CD14-positive monocyte (primary cell): ENCODE measurements at regions not wholly inside any gene's neighbourhood (a gene's known extent, or its start where the extent isn't known, plus 50 kb on each side); places are given as distances from the start of the nearest gene placed in this dataset.

Source experiments
- DNase-seq, 3 donors: peaks; one replicate each; pipeline ENCODE4 v3.0.0-alpha.2; 2011 to 2022
- H2AFZ ChIP-seq: 2 replicates; pipeline ENCODE4 v1.6.0; 2012; ENCODE audit warnings: mild to moderate bottlenecking, low read depth, low read length, inconsistent platforms; ENCODE audit not compliant: insufficient read depth, poor library complexity, severe bottlenecking
- H3K27ac ChIP-seq, 2 donors: 1 replicate in 1 of 2; 2 replicates in 1 of 2; pipeline ENCODE4 v1.5.1; 2012 to 2013; ENCODE audit warnings: low read length in 2 of 2, control low read depth in 1 of 2, inconsistent platforms in 1 of 2, low read depth in 1 of 2, mild to moderate bottlenecking in 1 of 2
- H3K27me3 ChIP-seq, 2 donors: one replicate each; pipeline versions ENCODE4 v1.6.0 to v1.6.1; 2011 to 2013; ENCODE audit warnings: low read length in 2 of 2; ENCODE audit not compliant: control insufficient read depth in 2 of 2, insufficient read depth in 2 of 2
- H3K36me3 ChIP-seq, 2 donors: replicated peaks in 1 of 2; 1 replicate in 1 of 2; 2 replicates in 1 of 2; pipeline versions ENCODE4 v1.5.1 to v1.6.1; 2012 to 2013; ENCODE audit warnings: low read length in 2 of 2, control low read depth in 1 of 2, inconsistent platforms in 1 of 2, mild to moderate bottlenecking in 1 of 2; ENCODE audit not compliant: insufficient read depth in 2 of 2, control insufficient read depth in 1 of 2
- H3K4me1 ChIP-seq, 2 donors: 1 replicate in 1 of 2; 2 replicates in 1 of 2; pipeline versions ENCODE4 v1.5.1 to v1.6.1; 2012 to 2013; ENCODE audit warnings: low read length in 2 of 2, control low read depth in 1 of 2, inconsistent platforms in 1 of 2, mild to moderate bottlenecking in 1 of 2, moderate library complexity in 1 of 2; ENCODE audit not compliant: insufficient read depth in 2 of 2, control insufficient read depth in 1 of 2
- H3K4me2 ChIP-seq: replicated peaks from 2 replicates; pipeline ENCODE3; 2012; ENCODE audit warnings: low read length, moderate library complexity, mild to moderate bottlenecking; ENCODE audit not compliant: poor library complexity, severe bottlenecking; ENCODE audit errors: extremely low read depth
- H3K4me3 ChIP-seq, 3 experiments: fragments of 200-600 bp in 1 of 3; sonication (generic) in 1 of 3; replicated peaks in 1 of 3; 1 replicate in 2 of 3; 2 replicates in 1 of 3; pipeline ENCODE4 v1.5.1; 2011 to 2013; ENCODE audit warnings: low read length in 3 of 3, mild to moderate bottlenecking in 3 of 3, control low read depth in 2 of 3, low read depth in 2 of 3, inconsistent platforms in 1 of 3, moderate library complexity in 1 of 3
- H3K79me2 ChIP-seq: 2 replicates; pipeline ENCODE4 v1.6.0; 2012; ENCODE audit warnings: mild to moderate bottlenecking, control low read depth, inconsistent platforms, low read length, moderate library complexity; ENCODE audit not compliant: insufficient read depth
- H3K9ac ChIP-seq: 2 replicates; pipeline ENCODE4 v1.6.0; 2017; ENCODE audit warnings: low read length, mild to moderate bottlenecking; ENCODE audit not compliant: insufficient read depth, poor library complexity, severe bottlenecking
- H3K9me3 ChIP-seq, 2 donors: replicated peaks in 1 of 2; 1 replicate in 1 of 2; 2 replicates in 1 of 2; pipeline versions ENCODE4 v1.5.1 to v1.6.1; 2012 to 2013; ENCODE audit warnings: low read length in 2 of 2, control low read depth in 1 of 2; ENCODE audit not compliant: control insufficient read depth in 1 of 2, insufficient read depth in 1 of 2
- H4K20me1 ChIP-seq: 2 replicates; pipeline ENCODE4 v1.6.0; 2012; ENCODE audit warnings: mild to moderate bottlenecking, low read length, control low read depth, moderate library complexity; ENCODE audit not compliant: insufficient read depth
- H3K27ac Mint-ChIP-seq, 7 donors: one replicate each; pipeline ENCODE4 v1.8.0; 2020; ENCODE audit warnings: mild to moderate bottlenecking in 7 of 7, mixed read lengths in 7 of 7, moderate library complexity in 6 of 7, inconsistent platforms in 2 of 7
- H3K27me3 Mint-ChIP-seq, 3 donors: one replicate each; pipeline ENCODE4 v1.8.0; 2021 to 2022; ENCODE audit warnings: low read depth in 3 of 3, mild to moderate bottlenecking in 3 of 3, mixed read lengths in 3 of 3, moderate library complexity in 3 of 3, inconsistent platforms in 1 of 3
- H3K36me3 Mint-ChIP-seq, 2 donors: one replicate each; pipeline ENCODE4 v1.8.0; 2020; ENCODE audit warnings: mixed read lengths in 2 of 2, inconsistent platforms in 1 of 2, mild to moderate bottlenecking in 1 of 2
- H3K4me1 Mint-ChIP-seq: one replicate; pipeline ENCODE4 v1.8.0; 2020; ENCODE audit warnings: mild to moderate bottlenecking, mixed read lengths
- H3K4me3 Mint-ChIP-seq, 2 donors: one replicate each; pipeline ENCODE4 v1.8.0; 2020; ENCODE audit warnings: mild to moderate bottlenecking in 2 of 2, mixed read lengths in 2 of 2, moderate library complexity in 1 of 2
- H3K9me3 Mint-ChIP-seq, 7 donors: one replicate each; pipeline ENCODE4 v1.8.0; 2020 to 2022; ENCODE audit warnings: mixed read lengths in 7 of 7, mild to moderate bottlenecking in 6 of 7, moderate library complexity in 6 of 7, inconsistent platforms in 2 of 7
- CTCF ChIP-seq: fragments of 200-600 bp; IDR thresholded peaks from one replicate; pipeline ENCODE4 v1.8.0; 2022; ENCODE audit warnings: antibody characterized with exemption, mild to moderate bottlenecking
- WGBS: methylation state at CpG from one replicate; pipeline ENCODE4 v1.1.5; 2013; ENCODE audit warnings: missing lambda C conversion rate; ENCODE audit not compliant: insufficient coverage; 5-methylcytosine and 5-hydroxymethylcytosine counted together
- intact Hi-C, 2 donors: fragments of 100-400 bp; cut with micrococcal nuclease; formaldehyde crosslinking; loops; one replicate each; pipeline versions ENCODE4 v1.15.0 to v1.15.1; 2023

GRCh38 chr15:62928242-62928999, 114.1 kb upstream of the TPM1 start:
- Mint-ChIP-seq H3K4me1 (peaks cover 26% of the 10 kb centered on the region), H3K36me3 (no peaks in the 10 kb centered on the region), H3K27me3 (peaks cover 4 to 11% (median 5%) of the 10 kb centered on the region in 3 donors), H3K4me3 (no peak overlapping the region), H3K9me3 (peaks cover 0 to 2% (median 0%) of the 10 kb centered on the region in 7 donors), H3K27ac (no peak overlapping the region)
- TF ChIP-seq CTCF = no peak
- Histone ChIP-seq H3K4me3 (no peak overlapping the region), H3K4me1 (peaks cover 18 to 30% of the 10 kb centered on the region in 2 donors), H3K36me3 (no peaks in the 10 kb centered on the region), H3K4me2 (no peak overlapping the region), H3K27ac (no peak overlapping the region), H3K9ac (no peak overlapping the region), H4K20me1 (no peaks in the 10 kb centered on the region), H3K9me3 (no peaks in the 10 kb centered on the region), H2AFZ (no peak overlapping the region), H3K27me3 (no peaks in the 10 kb centered on the region), H3K79me2 (no peaks in the 10 kb centered on the region)
- 97% methylated on average over 8 of the region's 12 CpGs for WGBS
- DNase-seq = no peak
- intact Hi-C loops = no loop called here

- Mint-ChIP-seq H3K27ac (no peak overlapping the region), H3K9me3 (peaks cover 0 to 2% (median 0%) of the 10 kb centered on the region in 7 donors), H3K36me3 (no peaks in the 10 kb centered on the region), H3K27me3 (peaks cover 4 to 11% (median 5%) of the 10 kb centered on the region in 3 donors), H3K4me1 (peaks cover 27% of the 10 kb centered on the region), H3K4me3 (no peak overlapping the region)
- no peak for TF ChIP-seq CTCF
- H3K79me2 ChIP-seq = no peaks in the 10 kb centered on the region
- no peaks in the 10 kb centered on the region for H4K20me1 ChIP-seq
- H3K36me3 ChIP-seq = no peaks in the 10 kb centered on the region
- H2AFZ ChIP-seq = no peak overlapping the region
- no peak overlapping the region for H3K9ac ChIP-seq
- H3K27me3 ChIP-seq = no peaks in the 10 kb centered on the region
- no peak for DNase-seq
- no peak overlapping the region for H3K27ac ChIP-seq
- no peaks in the 10 kb centered on the region for H3K9me3 ChIP-seq
- intact Hi-C loops = no loop called here
- peaks cover 21 to 33% of the 10 kb centered on the region in 2 donors for H3K4me1 ChIP-seq
- H3K4me2 ChIP-seq = no peak overlapping the region
- no peak overlapping the region for H3K4me3 ChIP-seq
These were observed 113.6 kb upstream of the TPM1 start for GRCh38 chr15:62929000-62929357.
